HL-60/S4 treated with retinoic acid at 250 ng/mL for 4 days and 3 days (cell line): ENCODE measurements at regions not wholly inside any gene's neighbourhood (a gene's known extent, or its start where the extent isn't known, plus 50 kb on each side); places are given as distances from the start of the nearest gene placed in this dataset.

Experiments
- in situ Hi-C: fragments of 300-500 bp; cut with MboI; formaldehyde crosslinking; loops from 2 replicates; pipeline ENCODE4 v1.7.0; 2022; ENCODE audit warnings: low sequenced_read_pairs

DNA sequence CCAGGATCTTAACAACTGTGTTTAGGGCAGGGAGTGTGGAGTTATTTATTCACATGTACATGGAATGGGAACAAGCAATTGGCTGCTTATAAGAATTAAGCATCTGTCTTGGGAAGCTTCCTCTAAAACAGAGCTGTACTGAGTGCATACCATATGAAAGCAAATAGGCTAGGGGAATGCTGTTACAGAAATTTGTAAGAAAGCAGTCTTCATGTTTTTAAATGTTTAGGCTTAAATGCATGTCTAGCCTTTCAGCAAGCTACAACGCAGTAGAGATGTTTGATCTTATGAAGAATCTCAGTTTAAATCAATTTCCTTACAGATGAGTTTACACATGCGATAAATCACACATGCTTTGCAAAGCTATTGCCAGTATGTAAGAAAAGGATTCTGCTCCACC, 123.1 kb upstream of the MID1 start:
- in situ Hi-C loops = loop anchor here (25.0 kb wide), 1 partner anchor 556 kb away; no protein-coding TSS in a partner anchor

DNA sequence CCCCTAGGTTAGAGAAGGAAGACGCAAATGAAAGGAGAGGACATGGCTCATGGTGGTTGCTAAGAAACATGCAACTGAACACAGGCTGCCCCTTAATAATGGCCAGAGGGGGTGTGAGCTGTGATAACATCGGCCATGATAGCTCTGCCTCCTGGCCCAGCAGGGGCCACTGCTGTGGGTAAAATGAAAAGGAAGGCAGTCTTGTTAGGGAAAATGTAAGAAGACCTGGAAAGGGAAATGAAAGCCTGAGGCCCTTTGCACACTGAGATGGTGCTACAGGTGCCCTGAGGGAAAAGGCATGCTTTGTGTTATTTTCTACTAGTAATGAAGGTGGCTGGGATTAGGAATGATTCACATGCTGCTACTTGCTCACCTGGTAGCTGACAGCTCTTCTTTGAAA, 123.6 kb upstream of the MID1 start:
- in situ Hi-C loops = loop anchor here (25.0 kb wide), 1 partner anchor 557 kb away; no protein-coding TSS in a partner anchor

DNA sequence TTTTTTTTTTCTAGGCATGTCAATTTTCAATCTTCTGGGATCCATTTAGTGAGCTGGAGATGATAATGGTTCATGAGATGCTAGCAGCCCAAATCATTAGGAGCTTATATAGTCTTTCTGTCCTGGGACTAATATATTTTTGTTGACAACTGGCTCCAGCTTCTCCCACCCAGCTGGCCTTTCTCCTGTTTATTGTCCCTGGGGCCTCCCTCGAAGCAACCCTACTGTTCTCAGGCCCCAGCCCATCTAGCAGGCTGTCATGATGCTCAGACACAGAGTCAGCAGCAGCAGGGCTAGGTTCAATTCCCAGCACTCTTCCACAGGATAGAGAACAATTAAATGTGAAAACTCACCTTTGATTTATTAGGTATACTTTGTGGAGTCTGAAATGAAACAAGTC, 127.6 kb upstream of the MID1 start:
- in situ Hi-C loops = loop anchor here (25.0 kb wide), 1 partner anchor 561 kb away; no protein-coding TSS in a partner anchor

DNA sequence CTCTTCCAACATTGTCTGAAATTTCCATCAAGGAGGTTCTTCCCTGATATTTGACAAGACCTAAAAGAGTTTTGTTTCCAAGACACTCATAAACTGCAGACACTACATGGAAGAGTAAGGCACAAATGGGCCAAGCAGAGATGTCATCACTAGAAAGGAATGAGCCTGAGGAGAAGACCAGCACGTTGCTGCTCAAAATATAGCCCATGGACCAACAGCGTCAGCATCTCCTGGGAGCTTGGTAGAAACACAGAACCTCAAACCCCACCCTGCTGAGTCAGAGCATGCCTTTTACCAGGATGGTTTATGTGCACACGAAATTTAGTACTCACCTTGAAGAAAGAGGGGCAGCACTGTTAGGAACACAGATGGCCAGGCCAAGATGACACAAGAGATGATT, 128.7 kb upstream of the MID1 start:
- in situ Hi-C loops = loop anchor here (25.0 kb wide), 1 partner anchor 562 kb away; no protein-coding TSS in a partner anchor

DNA sequence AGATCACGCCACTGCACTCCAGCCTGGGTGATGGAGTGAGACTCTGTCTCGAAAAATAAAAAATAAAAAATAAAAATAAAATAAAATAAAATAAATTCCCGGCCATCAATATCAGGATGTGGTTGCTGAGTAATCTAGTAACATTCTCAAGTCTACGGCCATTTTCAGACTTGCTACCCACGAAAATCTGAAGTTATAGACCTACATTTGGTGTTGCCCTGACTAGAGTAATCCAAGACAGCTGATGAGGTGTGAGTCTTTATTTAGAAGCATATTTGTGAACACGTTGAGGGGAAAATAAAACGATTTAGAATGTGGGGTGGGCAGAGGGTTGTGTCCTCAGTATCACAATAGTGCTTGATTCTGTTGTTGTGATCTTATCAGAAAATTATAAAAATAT, 130.2 kb upstream of the MID1 start:
- in situ Hi-C loops = no loop called here

DNA sequence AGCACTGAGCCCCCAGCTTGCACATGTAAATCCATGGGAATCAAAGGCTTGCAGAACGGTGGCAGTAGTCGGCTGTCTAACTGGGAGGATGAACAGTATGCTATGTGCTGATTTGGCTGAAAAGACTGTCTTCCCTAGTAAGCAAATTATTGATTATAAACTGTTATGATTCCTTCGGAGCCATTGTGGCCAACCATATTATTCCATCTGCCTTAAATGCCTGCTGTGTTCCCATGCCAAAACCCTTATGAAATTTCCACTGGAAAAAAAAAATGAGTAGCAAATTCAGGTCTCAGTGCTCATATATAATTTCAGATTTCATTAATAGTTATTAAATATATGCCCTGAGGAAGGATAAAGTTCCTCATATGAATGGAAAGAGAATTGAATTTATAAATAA, 132.7 kb upstream of the MID1 start:
- in situ Hi-C loops = no loop called here

DNA sequence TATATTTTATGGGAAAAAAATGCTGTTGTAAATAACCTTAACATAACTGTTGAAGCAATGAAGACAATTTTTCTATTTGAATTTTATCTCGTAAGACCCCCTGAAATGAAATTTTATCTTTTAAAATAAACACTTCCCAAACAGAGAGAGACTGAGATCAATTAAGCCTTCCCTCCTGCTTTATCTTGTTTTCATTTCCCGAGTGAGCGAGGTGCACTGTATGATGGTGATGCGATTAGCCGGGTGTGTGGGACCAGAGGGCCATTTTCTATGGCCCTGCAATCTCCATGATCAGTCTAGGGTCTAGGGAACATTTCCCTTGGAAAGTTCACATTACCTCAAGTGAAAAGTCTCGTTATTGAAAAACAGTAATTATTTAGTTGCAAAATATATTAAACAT, 134.1 kb upstream of the MID1 start:
- in situ Hi-C loops = no loop called here

DNA sequence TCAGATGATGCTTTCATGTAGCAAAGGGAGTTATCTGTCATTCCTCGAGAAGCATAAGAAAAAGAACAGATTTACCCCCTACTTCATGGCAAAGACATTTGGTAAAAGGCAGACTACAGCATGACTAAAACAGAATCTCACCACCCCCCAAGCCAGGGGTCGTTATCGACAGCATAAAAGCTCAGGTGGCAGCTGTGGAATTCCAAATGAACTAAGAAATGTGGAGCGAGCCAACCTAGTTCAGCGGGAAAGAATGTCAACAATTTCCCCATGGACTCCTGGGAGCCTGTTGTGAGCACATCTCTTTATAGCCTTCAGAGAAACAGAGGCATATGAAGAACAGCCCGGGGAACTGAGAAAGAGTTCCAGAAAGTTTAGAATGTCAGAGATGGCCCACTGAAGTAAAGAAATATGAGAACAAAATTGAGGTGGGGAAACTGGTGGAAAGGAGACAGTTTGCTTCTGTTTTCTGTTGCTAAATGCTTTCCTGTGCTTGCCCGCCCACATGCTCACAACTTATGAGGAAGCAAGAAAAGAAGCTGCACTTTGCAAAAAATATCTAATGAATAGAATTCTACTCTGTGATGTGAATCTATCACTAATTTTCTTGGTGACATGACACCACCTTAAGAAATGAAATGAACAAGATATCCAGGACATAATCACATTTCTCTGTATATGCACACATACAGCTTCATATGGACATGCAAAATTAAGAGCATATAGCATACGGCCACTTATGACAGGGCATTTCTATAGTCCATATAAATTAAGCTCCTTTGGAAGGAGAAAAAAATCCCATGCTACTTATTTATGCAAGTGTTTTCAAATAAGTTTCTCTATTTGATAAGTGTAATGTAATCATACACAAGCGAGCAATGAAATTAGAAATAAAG, 135.3 kb upstream of the MID1 start:
- in situ Hi-C loops = no loop called here

DNA sequence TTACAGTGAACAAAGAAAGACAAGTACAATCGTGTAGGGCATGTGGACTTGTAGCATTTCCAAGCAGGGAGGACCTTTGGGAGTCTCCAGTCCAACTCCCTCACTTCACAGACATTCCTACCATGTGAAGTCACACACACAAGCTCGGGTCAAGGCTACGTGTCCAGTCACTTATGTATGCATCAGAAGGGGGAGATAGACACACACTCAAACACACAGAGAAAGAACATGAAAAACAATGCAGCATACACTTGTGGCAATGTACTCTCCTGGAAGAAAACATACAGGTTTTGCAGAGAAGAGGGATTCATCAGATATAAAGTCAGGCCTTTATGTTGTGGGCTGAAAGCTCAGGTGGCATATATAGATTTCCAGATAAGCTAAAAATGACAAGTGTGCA, 136.1 kb upstream of the MID1 start:
- in situ Hi-C loops = no loop called here

DNA sequence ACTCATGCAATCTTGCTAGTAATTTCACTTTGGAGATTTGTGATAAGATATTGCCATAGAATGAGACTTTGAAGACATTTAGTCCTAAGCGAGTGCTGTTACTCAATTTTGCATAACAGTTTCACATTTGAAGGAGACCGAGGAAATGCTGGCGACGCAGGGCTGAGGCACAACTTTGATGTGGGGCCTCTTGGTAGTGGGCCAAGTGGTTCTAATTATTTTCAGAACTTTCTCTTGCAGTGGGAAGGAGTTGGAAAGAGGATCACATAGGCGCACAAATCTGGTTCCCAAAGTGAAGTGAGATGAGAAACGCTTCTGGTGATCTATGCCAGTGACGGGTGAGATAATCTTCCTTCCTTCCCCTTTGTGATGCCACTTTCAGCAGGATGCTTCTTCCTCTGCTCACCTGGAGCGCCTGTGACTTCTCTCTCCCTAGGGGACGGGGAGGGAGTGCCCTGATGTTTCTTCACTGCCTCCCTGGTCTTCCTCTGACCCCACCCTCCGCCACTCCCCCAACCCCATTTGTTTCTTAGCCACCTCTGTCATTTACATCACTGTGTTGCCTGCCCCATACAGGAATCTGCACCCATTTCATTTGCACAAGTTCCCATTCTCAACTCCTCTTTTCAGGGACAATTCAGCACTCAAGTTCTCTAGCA, 138.9 kb upstream of the MID1 start:
- in situ Hi-C loops = no loop called here

DNA sequence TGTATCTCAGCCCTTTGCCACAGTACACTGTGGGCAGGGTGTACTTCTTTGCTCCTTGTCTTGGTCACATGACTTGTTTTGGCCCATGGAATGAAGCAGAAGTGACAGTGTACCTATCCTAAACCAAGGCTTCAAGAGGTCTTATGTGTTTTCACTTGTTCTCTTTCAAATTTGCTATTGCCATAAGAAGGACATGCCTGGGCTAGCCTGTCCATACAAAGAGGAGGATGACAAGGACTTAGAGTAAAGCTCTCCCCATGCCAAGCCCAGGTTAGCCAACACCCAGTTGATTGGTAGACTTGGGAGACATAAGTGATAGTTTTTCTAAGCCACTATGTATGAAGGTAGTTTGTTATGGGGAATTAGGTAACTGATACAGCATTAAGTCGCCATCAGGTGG, 141.1 kb upstream of the MID1 start:
- in situ Hi-C loops = no loop called here

DNA sequence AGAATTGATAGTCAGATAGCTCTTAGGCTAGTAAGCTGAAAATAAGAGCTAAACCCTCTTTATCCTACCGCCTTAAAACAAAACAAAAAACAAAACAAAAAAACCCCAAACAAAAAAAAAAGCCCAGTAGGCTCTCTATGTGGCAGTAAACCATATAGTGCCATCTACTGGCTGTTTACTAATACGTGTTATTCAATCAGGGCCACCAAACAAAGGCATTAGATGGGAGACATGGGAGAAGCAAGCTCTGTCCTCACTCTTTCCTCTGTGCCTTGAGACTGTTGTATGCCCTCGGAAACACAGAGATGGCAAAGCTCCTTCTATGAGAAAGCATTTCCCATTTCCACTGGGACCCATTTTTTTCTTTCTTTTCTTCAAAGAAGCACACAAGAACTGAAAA, 148.8 kb upstream of the MID1 start:
- in situ Hi-C loops = no loop called here

DNA sequence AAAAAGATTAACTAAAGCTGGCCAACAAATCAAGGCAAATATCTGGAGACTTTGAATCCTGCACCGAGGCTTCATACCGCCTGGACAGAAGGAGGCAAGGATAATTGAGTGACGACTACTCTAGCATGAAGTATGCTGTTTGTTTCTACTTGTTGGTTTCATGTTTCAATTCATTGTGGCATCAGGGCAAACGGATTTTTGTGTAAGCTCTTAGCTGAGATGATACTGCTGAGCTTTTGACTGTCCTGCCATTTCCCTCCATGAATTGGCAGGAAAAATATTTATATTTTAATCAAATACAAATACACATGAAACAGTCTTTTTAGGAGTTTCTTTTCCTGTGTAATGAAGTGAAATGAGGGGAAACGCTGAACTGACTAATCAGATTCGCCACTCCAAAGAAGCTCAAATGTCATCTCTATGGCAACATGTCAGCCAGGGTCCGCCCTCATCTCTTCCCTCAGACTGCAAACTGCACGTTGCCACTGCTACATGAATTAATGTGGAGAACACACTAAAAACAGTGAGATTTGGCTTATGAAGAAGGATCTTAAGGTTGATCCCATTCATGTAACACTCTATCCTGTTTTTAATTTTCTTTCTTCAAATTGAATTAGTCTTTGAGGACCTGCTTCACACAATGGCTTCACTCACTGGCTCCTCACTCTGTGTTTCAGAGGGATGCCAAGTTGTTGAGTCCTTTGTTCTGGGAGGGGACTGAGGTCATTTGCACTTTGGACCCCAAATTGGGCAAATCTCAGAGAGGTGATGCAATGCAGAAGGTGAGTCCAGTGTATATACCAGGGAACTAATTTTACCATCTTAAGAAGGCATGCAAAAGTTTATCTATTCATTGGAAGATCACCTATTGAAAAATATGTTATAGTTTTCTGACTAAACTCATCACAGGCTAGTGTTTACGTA, 149.6 kb upstream of the MID1 start:
- in situ Hi-C loops = no loop called here

DNA sequence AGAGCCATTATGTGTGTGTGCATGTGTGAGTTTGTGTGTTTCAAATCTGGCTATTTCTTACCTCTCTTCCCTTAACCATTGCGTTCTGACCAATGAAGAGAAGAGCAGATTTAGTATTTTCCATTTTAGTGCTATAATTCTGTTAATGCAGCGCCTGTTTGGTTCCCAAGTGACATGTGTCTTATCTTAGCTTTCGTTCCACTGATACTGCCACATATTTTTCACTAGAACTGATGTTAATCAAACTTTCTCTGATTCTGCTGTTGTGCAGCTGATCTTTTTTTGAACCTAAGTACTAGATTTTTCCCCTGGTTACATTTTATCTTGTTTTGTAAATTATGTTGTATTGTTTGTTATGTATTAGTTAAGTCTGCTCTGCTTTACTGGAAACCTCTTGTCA, 152.9 kb upstream of the MID1 start:
- in situ Hi-C loops = no loop called here

DNA sequence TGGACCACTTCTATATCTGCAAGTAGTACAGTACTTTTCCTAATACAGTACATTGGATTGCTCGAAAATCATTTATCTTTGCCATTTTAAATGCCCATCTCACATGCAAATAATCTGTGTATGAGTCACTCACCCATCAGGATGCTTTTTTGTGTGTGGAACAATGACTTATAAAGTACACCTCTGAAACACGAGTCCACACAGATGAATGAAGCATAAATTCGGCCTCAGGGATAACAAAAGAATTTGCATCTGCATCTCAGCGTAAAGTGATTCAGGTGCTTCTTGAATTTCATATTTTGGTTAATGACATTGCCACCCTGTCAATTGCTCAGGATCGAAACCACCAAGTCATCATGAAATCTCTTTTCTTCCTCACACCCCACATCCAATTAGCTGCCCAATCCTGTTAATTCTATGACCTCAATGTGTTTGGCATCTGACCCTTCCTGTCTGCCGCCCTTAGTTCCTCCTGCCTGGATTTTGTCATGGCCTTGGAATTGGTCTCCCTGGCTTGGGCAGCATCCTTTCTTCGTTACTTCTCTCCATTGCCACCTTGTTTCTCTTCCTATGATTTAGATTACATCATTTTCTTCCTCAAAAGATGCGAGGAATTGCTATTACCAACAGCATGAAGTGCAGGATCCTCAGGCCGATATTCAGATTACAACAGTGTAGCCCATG, 161.6 kb upstream of the MID1 start:
- in situ Hi-C loops = no loop called here

DNA sequence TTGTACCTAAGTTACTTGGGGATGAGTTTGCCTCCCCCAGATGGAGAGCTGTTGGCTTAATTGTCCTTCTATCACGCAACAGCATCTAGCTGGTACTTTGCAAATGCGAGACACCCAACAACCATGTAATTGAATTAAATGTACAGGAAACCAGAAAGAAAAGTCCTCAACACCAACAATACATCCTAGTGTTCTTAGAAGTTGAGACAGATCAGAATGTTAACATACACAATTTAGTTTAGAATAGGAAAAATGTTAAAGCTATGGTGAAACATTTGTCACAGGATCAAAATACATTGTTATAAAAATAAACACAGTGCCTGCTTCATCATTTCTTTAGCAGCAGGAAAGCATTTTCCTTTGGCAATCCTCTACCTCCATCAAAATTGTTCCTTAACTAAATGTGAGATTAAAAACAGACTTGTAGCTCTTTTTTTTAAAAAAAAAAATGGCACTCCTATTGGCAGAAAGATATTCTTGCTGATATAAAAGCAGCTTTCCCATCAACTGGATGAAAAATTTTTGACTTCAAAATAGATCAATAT, 163.1 kb upstream of the MID1 start:
- in situ Hi-C loops = no loop called here

DNA sequence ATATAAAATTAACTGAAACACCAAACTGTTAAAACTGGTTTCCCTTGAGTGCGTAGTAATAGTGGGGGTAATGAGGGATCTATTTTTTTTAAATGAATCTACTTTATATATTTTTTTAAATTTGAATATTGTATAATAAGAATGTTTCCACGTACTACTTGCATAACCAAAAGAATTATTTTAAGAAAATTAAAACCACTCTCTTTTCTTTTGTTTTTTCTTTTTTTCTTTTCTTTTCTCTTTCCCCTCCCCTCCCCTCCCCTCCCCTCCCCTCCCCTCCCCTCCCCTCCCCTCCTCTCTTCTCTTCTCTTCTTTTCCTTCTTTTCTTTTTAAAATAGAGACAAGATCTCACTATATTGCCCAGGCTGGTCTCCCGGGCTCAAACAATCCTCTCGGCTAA, 166.9 kb upstream of the MID1 start:
- in situ Hi-C loops = no loop called here

DNA sequence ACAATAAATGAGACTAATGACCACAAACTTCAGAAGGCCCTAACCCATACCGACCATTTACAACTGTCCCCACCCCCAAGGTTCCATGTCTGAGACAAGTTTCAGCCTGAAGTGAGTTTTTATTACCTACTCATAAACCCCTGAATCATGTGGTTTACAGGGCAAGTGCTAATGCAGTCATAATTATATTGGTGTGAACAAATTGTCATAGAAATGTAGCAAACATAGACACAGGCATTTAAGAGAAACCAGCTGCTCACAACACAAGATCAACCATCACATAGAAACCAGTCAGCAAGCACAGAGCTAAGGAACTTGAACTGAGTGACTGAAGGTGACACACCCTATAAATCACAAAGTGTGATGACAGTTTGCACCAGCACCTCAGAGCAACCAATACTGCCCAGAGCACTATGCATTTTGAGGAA, 173.8 kb upstream of the MID1 start:
- in situ Hi-C loops = no loop called here

DNA sequence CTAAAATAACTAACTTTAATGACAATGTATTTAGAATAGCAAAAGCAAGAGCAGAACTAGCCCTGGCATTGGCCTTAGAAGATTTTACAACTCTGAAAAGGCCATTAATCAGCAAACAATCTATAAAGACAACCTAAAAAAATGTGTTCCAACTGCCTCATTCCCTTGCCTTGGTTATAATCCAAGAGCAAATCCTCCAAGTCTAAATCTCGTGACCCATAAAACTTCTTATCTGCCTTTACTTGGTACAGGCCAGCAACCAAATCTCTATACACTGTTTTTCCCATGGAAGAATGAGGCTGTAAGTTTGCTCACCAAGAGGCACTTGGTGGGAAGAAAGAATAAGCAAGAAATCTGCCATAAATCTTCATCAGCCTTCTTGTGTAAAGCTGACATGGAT, 175.3 kb upstream of the MID1 start:
- in situ Hi-C loops = no loop called here

DNA sequence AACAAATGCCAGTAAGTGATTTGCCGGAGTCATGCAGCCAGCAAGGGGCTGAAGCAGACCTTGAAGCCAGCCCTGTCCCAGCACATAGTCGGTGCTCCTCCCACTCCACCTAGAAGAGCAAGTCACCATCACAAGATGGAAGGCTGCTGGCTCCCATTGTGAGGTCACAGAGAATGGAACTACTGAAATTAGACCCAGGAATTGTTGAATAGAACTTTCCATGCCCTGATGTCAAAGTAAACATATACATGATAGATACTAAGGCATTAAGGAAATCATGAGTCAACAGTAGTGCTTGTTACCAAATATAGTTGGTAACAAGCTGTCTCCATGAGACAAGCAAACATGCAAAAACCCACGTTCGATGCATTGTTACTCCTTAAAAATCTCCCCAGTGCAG, 177.1 kb upstream of the MID1 start:
- in situ Hi-C loops = no loop called here
